CD4-positive, alpha-beta T cell treated with Interleukin-2 at 100 ng/mL for 4 hours (primary cell): ENCODE measurements at regions not wholly inside any gene's neighbourhood (a gene's known extent, or its start where the extent isn't known, plus 50 kb on each side); places are given as distances from the start of the nearest gene placed in this dataset.
A peak's percentile ranks its signal among the peaks of the same experiment; 100 is the strongest.

Source experiments
- DNase-seq: peaks from one replicate; pipeline ENCODE4 v3.0.0-alpha.2; 2020; ENCODE audit warnings: low spot score

GRCh38 chr1:163406772-163407171, 85.0 kb downstream of the NUF2 start:
- no peak for DNase-seq

GRCh38 chr1:163408262-163408661, 86.5 kb downstream of the NUF2 start:
- no peak for DNase-seq

GRCh38 chr1:163410073-163410999, 88.6 kb downstream of the NUF2 start:
- peak; percentile 30 for DNase-seq

DNA sequence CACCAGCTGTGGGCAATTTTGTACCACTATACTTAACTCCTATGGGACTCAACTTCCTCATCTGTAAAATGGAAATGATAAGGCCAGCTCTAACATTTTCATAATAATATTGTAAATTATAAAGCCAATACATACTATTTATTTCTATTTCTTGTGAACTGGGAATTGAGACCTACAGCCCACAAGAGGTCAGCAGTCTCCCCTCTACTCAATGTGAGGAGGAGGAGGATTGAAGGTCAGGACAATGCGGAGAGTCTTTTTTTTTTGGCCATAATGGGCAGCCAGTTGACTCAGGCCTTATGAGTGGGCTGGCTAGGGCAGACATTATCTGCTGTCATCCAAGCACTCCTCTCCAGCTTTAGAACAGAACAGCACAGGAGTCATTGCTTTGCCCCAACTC, 90.5 kb downstream of the NUF2 start:
- DNase-seq: no peak

DNA sequence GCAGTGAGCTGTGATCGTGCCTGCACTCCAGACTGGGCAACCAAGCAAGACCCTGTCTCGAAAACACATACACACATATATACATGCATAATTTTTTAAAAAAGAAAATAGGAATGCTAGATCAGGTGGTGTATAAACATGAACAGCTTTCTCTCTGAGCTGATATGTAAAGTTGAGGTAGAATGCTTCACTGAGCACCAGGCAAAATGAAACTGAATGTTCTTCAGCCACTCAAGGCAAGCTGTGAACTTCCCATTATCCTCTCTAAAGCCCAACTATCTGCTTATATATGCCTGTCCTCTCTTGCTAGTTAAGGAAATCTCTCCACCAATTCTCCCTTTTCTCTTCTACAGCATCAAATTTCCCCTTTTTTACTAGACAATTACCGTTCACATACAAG, 93.0 kb downstream of the NUF2 start:
- no peak for DNase-seq

GRCh38 chr1:163421701-163422100, 99.9 kb downstream of the NUF2 start:
- no peak for DNase-seq

DNA sequence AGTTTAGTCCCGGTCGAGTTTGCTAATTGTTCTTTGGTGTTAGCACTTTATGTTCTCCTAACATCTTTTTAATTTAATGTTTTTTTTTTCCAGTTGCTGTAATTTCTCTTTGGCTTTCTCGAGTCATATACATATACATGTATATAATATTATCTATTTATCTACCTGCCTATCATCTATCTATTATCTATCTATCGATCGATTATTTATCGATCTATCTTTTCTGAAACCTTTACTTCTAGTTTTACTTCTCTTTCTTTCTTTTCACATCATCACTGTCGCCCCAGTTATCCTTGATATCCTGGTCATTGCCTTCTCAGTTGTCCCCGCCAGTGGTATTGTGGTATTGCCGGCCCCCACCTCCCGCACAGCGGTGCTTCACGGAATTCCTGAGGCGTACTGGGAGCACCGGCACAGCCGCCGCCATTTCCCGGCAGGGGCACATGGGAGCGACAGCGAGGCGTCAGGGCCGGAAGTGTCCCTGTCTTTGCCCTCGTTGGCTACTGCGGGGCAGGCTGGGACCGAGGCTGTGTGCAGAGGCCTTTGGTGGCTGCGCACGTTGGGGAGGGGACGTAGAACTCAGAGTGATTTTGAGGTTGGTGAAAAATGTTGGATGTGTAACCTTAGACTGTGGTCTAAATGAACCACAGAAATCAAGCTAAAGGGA, 101.1 kb downstream of the NUF2 start:
- no peak for DNase-seq

DNA sequence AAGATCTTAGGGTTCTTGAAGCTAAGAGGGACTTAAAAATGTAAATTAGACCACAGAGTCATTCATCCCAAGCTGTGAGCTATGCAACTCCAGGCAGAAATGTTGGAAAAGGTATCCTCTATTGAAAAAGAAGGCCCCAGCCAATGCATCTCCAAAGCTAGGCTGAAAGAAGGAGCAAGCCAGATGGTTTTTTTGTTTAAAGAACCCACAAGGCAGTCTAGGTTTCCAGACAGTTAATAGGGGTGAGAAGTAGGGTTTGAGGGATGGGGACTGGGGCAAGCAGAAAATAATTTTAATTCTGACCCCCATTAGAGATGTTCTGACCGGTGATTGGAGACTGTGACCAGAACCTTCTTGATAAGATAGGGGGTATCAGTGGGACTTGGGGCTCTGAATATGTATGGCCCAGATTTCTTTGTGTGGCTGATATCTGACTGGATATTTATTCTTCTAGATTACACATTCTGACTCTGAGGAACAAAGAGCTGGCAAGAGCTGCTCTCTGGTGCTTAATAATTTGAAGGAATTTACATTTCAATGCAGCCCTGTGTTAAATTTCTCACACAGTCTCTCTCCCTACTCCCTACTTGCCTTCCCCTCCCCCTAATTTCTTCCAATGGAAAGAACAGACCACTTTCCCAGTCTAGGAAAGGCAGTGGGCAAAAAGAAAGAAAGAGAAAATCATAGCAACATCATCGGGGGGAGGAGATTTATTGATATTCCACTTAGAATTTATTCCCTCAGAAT, 104.9 kb downstream of the NUF2 start:
- no peak for DNase-seq

GRCh38 chr1:163427279-163427678, 105.5 kb downstream of the NUF2 start:
- DNase-seq: no peak

GRCh38 chr1:163436140-163436812, 114.5 kb downstream of the NUF2 start:
- no peak for DNase-seq

GRCh38 chr1:163439471-163439870, 117.7 kb downstream of the NUF2 start:
- no peak for DNase-seq

DNA sequence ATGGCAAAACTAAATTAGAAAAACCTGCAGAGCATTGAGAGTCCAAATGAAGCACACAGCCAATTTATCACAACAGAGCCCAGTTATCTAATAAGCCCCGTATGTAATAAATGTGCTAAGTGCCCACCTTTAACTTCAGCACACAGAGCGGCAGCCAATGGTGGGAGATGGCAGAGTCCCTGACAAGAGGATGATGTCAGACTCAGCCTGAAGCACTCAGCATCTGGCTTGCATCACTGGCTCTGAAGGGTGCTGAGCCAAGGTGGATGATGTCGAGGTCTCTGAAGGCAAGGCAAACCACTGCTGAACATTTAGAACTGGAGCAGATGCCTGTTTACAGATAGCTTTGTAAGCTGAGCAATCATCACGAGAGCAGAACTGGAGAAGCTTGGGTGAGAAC, 118.3 kb downstream of the NUF2 start:
- no peak for DNase-seq

GRCh38 chr1:163442231-163442879, 120.6 kb downstream of the NUF2 start:
- no peak for DNase-seq

- DNase-seq: no peak
Measured at GRCh38 chr1:163442895-163443294, 121.1 kb downstream of the NUF2 start.

DNA sequence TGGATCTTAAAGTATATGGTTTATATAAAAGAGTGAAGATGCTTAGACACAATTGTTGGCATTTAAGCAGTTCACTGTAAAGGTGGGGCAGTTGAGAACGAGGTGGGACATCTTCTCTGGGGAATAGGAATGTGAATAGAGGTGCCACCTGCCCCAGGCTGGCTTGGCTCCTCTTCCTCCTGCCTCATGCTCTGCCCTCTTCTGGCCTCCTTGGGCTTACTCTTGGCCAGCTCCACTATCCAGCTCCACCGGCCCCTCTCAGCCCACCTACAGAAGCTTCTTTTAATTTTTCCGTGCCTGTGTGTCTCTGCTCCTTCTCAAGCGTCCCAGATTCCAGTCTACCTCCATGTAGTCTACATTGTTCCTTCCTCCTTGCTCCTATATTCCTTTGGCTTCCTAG, 122.1 kb downstream of the NUF2 start:
- DNase-seq: no peak

DNA sequence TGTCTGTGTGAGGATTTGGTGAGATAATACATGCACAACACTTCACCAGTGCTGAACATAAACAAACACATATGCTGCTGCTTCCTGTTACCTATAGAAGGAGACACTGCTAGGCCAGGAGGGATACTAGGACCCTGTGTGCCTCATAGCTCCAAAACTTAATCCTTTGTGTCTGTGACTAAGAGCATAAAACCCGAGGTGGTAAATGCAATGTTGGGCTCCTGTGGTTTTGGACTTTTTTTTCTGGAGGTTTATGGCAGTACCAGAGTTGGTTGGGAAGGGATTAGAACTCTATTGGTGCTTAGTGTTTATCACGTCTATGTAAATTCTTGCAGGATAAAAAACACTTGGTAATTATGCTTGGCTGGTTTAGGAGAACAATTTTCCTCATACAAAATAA, 122.9 kb downstream of the NUF2 start:
- DNase-seq: no peak

DNA sequence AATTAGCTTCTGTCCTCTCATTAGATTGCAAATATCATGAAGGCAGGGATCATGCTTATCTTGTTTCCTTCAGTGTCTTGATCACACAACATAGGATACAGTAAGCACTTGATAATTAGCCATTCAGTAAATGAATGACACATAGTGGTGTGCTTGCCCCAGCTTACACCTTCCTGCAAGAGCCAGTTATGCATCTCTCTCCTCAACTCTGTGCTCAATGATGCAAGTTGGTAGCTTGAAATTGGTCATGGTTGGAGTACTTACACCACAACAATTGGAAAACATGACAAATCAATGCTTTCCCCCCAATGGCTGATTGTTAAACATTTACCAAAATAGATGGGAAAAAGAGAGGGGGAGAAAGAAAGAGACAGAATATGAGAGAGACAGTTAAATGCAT, 129.2 kb downstream of the NUF2 start:
- no peak for DNase-seq

- DNase-seq: no peak
Measured at GRCh38 chr1:163459539-163459938, 137.8 kb downstream of the NUF2 start.

- DNase-seq: no peak
Measured at GRCh38 chr1:163467289-163467688, 145.5 kb downstream of the NUF2 start.

DNA sequence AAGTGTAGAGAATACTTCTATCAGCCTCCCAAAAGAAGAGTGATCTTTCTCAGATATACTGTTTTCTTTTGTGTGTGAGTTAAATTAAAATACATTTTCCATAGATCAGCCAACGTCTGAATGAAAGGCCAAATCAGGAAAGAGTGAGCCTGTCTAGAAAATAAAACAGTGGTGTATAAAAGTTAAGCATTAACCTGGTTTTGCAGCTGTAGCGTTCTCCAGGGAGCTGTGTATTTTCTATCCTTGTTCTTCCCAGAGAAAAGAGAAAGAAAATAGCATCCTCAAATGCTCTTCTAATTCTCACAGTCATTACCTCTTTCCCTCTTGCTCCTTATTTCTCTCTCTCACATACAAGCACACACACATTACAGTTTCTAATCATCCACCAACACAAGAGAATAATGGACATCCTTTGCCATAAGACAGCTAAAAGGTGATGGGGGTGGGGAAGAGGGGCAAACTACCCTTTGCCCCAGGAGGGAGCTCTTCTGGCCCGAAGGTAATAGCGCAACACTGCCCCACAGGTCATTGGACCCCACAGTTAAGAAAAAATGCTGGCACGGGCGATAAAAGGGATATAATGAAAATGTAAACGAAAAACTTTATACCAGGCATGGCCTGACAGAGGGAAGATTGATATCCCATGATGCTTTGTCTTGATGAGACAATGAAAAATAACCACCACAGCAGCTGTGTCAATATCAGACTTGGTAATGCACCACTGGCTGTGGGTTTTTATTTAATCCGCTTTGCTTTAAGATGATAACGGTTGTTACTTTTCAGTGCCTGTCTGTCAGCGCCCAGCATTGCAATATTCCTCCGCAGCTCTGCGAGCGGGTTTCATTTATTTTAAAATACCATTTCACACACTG, 150.3 kb downstream of the NUF2 start:
- no peak for DNase-seq
